ENCODE measurements at regions not wholly inside any gene's neighbourhood (a gene's known extent, or its start where the extent isn't known, plus 50 kb on each side); places are given as distances from the start of the nearest gene placed in this dataset.
"Not testable (repeated sequence)": the region's sequence is repeated elsewhere in the genome, so short reads cannot be mapped to it uniquely, and the experiment has no call there.

DNA sequence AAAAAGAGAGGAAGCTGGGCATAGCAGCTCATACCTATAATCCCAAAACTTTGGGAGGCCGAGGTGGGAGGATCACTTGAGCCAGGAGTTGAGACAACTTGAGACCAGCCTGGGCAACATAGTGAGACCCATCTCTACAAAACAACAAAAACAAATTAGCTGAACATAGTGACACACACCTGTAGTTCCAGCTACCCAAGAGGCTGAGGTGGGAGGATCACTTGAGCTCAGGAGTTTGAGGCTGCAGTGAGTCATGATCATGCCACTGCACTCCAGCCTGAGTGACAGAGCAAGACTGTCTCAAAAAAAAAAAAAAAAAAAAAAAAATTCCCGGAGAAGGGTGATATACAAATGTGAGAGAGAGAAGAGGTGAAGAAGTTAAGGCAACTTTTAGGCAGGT is 143.8 kb downstream of the GLUL start:
- not testable (repeated sequence) for DNase-seq (ENCODE audit: low read depth in 1 of 2, low spot score in 1 of 2); H3K27me3 ChIP-seq (ENCODE audit: insufficient read depth, poor library complexity, severe bottlenecking); H3K4me3 ChIP-seq (replicated peaks; ENCODE audit: insufficient read depth, low read length); H3K27ac ChIP-seq (replicated peaks)

DNA sequence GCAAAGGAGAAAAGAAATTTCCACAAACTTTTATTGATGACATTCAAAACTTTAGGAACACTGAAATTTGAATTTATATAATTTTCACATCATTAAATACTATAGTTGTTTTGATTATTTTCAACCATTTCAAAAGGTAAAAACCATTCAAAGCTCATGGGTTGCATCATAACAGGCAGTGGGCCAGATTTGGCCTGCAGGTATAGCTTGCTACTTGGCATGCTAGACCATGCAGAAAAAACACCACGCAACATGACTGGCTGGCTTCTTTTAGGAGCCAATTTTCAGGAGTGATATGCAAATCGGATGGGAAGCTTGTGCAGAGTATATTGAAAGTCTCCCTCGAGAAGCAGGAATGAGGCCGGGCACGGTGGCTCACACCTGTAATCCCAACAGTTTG is 144.8 kb downstream of the GLUL start:
- Histone ChIP-seq H3K4me3 (replicated peaks; ENCODE audit: insufficient read depth, low read length) (no peak overlapping the region), H3K27ac (replicated peaks) (no peak overlapping the region), H3K27me3 (ENCODE audit: insufficient read depth, poor library complexity, severe bottlenecking) (no peaks in the 10 kb centered on the region)
- DNase-seq (ENCODE audit: low read depth in 1 of 2, low spot score in 1 of 2) = no peak
- no peak for TF ChIP-seq GABPA (IDR thresholded peaks at IDR 0.05; ENCODE audit: low read depth)
- TF ChIP-seq, protein P1, sequence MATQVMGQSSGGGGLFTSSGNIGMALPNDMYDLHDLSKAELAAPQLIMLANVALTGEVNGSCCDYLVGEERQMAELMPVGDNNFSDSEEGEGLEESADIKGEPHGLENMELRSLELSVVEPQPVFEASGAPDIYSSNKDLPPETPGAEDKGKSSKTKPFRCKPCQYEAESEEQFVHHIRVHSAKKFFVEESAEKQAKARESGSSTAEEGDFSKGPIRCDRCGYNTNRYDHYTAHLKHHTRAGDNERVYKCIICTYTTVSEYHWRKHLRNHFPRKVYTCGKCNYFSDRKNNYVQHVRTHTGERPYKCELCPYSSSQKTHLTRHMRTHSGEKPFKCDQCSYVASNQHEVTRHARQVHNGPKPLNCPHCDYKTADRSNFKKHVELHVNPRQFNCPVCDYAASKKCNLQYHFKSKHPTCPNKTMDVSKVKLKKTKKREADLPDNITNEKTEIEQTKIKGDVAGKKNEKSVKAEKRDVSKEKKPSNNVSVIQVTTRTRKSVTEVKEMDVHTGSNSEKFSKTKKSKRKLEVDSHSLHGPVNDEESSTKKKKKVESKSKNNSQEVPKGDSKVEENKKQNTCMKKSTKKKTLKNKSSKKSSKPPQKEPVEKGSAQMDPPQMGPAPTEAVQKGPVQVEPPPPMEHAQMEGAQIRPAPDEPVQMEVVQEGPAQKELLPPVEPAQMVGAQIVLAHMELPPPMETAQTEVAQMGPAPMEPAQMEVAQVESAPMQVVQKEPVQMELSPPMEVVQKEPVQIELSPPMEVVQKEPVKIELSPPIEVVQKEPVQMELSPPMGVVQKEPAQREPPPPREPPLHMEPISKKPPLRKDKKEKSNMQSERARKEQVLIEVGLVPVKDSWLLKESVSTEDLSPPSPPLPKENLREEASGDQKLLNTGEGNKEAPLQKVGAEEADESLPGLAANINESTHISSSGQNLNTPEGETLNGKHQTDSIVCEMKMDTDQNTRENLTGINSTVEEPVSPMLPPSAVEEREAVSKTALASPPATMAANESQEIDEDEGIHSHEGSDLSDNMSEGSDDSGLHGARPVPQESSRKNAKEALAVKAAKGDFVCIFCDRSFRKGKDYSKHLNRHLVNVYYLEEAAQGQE (IDR thresholded peaks at IDR 0.05; ENCODE audit: insufficient replicate concordance, low read depth) = no peak
- TF ChIP-seq SPI1 (IDR thresholded peaks at IDR 0.05; ENCODE audit: borderline replicate concordance, low read depth) = no peak
- TF ChIP-seq POLR2AphosphoS5 (IDR thresholded peaks at IDR 0.05; ENCODE audit: low read depth) = no peak
- TF ChIP-seq, protein P2, sequence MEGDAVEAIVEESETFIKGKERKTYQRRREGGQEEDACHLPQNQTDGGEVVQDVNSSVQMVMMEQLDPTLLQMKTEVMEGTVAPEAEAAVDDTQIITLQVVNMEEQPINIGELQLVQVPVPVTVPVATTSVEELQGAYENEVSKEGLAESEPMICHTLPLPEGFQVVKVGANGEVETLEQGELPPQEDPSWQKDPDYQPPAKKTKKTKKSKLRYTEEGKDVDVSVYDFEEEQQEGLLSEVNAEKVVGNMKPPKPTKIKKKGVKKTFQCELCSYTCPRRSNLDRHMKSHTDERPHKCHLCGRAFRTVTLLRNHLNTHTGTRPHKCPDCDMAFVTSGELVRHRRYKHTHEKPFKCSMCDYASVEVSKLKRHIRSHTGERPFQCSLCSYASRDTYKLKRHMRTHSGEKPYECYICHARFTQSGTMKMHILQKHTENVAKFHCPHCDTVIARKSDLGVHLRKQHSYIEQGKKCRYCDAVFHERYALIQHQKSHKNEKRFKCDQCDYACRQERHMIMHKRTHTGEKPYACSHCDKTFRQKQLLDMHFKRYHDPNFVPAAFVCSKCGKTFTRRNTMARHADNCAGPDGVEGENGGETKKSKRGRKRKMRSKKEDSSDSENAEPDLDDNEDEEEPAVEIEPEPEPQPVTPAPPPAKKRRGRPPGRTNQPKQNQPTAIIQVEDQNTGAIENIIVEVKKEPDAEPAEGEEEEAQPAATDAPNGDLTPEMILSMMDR (IDR thresholded peaks at IDR 0.05; ENCODE audit: insufficient read depth, low read length) = no peak

DNA sequence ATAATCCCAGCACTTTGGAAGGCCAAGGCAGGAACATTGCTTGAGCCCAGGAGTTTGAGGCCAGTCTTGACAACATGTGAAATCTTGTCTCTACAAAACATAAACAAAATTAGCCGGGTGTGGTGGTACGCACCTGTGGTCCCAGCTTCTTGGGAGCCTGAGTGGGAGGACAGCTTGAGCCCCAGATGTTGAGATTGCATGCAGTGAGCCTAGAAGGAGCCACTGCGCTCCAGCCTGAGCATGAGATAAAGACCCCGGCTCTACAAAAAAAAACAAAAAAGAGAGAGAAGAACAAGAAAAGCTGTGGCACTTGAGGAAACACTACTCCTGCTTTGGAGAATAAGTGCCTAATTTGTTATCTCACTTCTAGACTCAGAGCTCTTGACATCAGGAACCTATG is 146.6 kb downstream of the GLUL start:
- no peak for DNase-seq (ENCODE audit: low read depth in 1 of 2, low spot score in 1 of 2)
- Histone ChIP-seq H3K27ac (replicated peaks) (no peak overlapping the region), H3K27me3 (ENCODE audit: insufficient read depth, poor library complexity, severe bottlenecking) (no peaks in the 10 kb centered on the region), H3K4me3 (replicated peaks; ENCODE audit: insufficient read depth, low read length) (no peak overlapping the region)
- TF ChIP-seq POLR2AphosphoS5 (IDR thresholded peaks at IDR 0.05; ENCODE audit: low read depth) (no peak), GABPA (IDR thresholded peaks at IDR 0.05; ENCODE audit: low read depth) (no peak), SPI1 (IDR thresholded peaks at IDR 0.05; ENCODE audit: borderline replicate concordance, low read depth) (no peak)
- TF ChIP-seq, protein P1 (IDR thresholded peaks at IDR 0.05; ENCODE audit: insufficient replicate concordance, low read depth) = no peak
- TF ChIP-seq, protein P2 (IDR thresholded peaks at IDR 0.05; ENCODE audit: insufficient read depth, low read length) = no peak

DNA sequence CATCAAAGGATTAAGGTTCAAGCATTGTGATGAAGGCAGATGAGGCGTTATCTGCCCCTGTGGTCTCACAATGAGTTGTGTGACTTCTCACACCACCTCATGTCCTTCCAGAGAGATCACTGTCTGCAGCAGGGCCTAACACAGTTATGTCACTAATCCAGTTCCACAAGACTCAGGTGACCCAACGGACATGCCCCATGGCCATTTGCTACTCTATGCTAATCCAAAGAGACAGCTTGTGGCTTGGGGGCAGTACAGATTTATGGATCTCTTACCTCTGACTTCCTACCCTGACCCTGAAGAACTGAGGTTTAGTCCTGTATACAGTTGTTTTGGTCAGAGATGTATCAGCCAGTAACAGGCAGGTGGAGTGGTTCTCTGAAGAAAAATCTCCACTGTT is 147.1 kb downstream of the GLUL start:
- no peak for TF ChIP-seq SPI1 (IDR thresholded peaks at IDR 0.05; ENCODE audit: borderline replicate concordance, low read depth)
- TF ChIP-seq POLR2AphosphoS5 (IDR thresholded peaks at IDR 0.05; ENCODE audit: low read depth) = no peak
- TF ChIP-seq, protein P1 (IDR thresholded peaks at IDR 0.05; ENCODE audit: insufficient replicate concordance, low read depth) = no peak
- TF ChIP-seq, protein P2 (IDR thresholded peaks at IDR 0.05; ENCODE audit: insufficient read depth, low read length) = no peak
- no peak for TF ChIP-seq GABPA (IDR thresholded peaks at IDR 0.05; ENCODE audit: low read depth)
- Histone ChIP-seq H3K27me3 (ENCODE audit: insufficient read depth, poor library complexity, severe bottlenecking) (no peaks in the 10 kb centered on the region), H3K27ac (replicated peaks) (no peak overlapping the region), H3K4me3 (replicated peaks; ENCODE audit: insufficient read depth, low read length) (no peak overlapping the region)
- DNase-seq (ENCODE audit: low read depth in 1 of 2, low spot score in 1 of 2) = no peak
